H9 (cell line): ENCODE measurements at regions not wholly inside any gene's neighbourhood (a gene's known extent, or its start where the extent isn't known, plus 50 kb on each side); places are given as distances from the start of the nearest gene placed in this dataset.

Experiments used
- DNase-seq: peaks from one replicate; pipeline ENCODE4 v3.0.0-alpha.2; 2017
- H2AFZ ChIP-seq: one replicate; pipeline ENCODE4 v1.6.1; 2013; ENCODE audit warnings: mild to moderate bottlenecking, low read length, control low read depth, moderate library complexity
- H2AK5ac ChIP-seq: 2 replicates; pipeline ENCODE4 v1.6.1; 2013; ENCODE audit warnings: low read length, control low read depth, mixed read lengths; ENCODE audit not compliant: insufficient read length
- H2BK120ac ChIP-seq: one replicate; pipeline ENCODE4 v1.6.1; 2013; ENCODE audit warnings: low read depth, mild to moderate bottlenecking, low read length, control low read depth, inconsistent platforms; ENCODE audit not compliant: poor library complexity, severe bottlenecking
- H2BK12ac ChIP-seq: 2 replicates; pipeline ENCODE4 v1.6.1; 2013; ENCODE audit warnings: low read length, control low read depth, mixed read lengths, low read depth; ENCODE audit not compliant: insufficient read length
- H2BK15ac ChIP-seq: 2 replicates; pipeline ENCODE4 v1.6.1; 2013; ENCODE audit warnings: low read depth, low read length, control low read depth
- H2BK20ac ChIP-seq: one replicate; pipeline ENCODE4 v1.6.1; 2013; ENCODE audit warnings: low read depth, mild to moderate bottlenecking, low read length, control low read depth, inconsistent platforms; ENCODE audit not compliant: poor library complexity, severe bottlenecking
- H2BK5ac ChIP-seq: 2 replicates; pipeline ENCODE4 v1.6.1; 2013; ENCODE audit warnings: low read length, control low read depth, mixed read lengths; ENCODE audit not compliant: insufficient read length
- H3K14ac ChIP-seq: 2 replicates; pipeline ENCODE4 v1.6.1; 2013; ENCODE audit warnings: low read length, control low read depth; ENCODE audit not compliant: insufficient read depth
- H3K18ac ChIP-seq: 2 replicates; pipeline ENCODE4 v1.6.1; 2013; ENCODE audit warnings: low read depth, mild to moderate bottlenecking, mixed read lengths, low read length, control low read depth; ENCODE audit not compliant: insufficient read length
- H3K23ac ChIP-seq: 2 replicates; pipeline ENCODE4 v1.6.1; 2013; ENCODE audit warnings: low read length, control low read depth, mixed read lengths, low read depth; ENCODE audit not compliant: insufficient read length
- H3K23me2 ChIP-seq: 2 replicates; pipeline ENCODE4 v1.6.1; 2013; ENCODE audit warnings: low read depth, mild to moderate bottlenecking, mixed read lengths, low read length, control low read depth; ENCODE audit not compliant: insufficient read length, poor library complexity, severe bottlenecking
- H3K27ac ChIP-seq: 2 replicates; pipeline ENCODE4 v1.5.1; 2013; ENCODE audit warnings: low read length, control low read depth, mixed read lengths, low read depth; ENCODE audit not compliant: insufficient read length
- H3K27me3 ChIP-seq: 2 replicates; pipeline ENCODE4 v1.6.1; 2013; ENCODE audit warnings: low read length, control low read depth, inconsistent platforms; ENCODE audit not compliant: insufficient read depth
- H3K4ac ChIP-seq: 2 replicates; pipeline ENCODE4 v1.6.1; 2013; ENCODE audit warnings: low read depth, mild to moderate bottlenecking, control low read depth, inconsistent platforms, low read length, moderate library complexity
- H3K4me1 ChIP-seq: 2 replicates; pipeline ENCODE4 v1.6.1; 2013; ENCODE audit warnings: low read length, control low read depth, inconsistent platforms; ENCODE audit not compliant: insufficient read depth
- H3K4me2 ChIP-seq: 2 replicates; pipeline ENCODE4 v1.6.1; 2013; ENCODE audit warnings: low read length, control low read depth, mixed read lengths; ENCODE audit not compliant: insufficient read length, insufficient read depth
- H3K56ac ChIP-seq: 2 replicates; pipeline ENCODE4 v1.6.1; 2013; ENCODE audit warnings: low read depth, mild to moderate bottlenecking, mixed read lengths, low read length, control low read depth; ENCODE audit not compliant: insufficient read length
- H3K79me1 ChIP-seq: 2 replicates; pipeline ENCODE4 v1.6.1; 2013; ENCODE audit warnings: low read depth, mild to moderate bottlenecking, moderate library complexity, low read length, control low read depth, inconsistent platforms; ENCODE audit not compliant: insufficient read depth, poor library complexity, severe bottlenecking
- H3K79me2 ChIP-seq: 2 replicates; pipeline ENCODE4 v1.6.1; 2013; ENCODE audit warnings: low read length, control low read depth, inconsistent platforms; ENCODE audit not compliant: insufficient read depth
- H3K9ac ChIP-seq: 2 replicates; pipeline ENCODE4 v1.6.1; 2013; ENCODE audit warnings: low read length, control low read depth, mixed read lengths; ENCODE audit not compliant: insufficient read length; ENCODE audit errors: extremely low read depth
- H3K9me3 ChIP-seq: one replicate; pipeline ENCODE4 v1.6.1; 2013; ENCODE audit warnings: low read depth, low read length, inconsistent platforms; ENCODE audit not compliant: control insufficient read depth
- H3T11ph ChIP-seq: one replicate; pipeline ENCODE4 v1.6.1; 2013; ENCODE audit warnings: mild to moderate bottlenecking, low read length, control low read depth, inconsistent platforms
- H4K20me1 ChIP-seq: one replicate; pipeline ENCODE4 v1.6.1; 2013; ENCODE audit not compliant: control insufficient read depth, insufficient read length, insufficient read depth
- H4K5ac ChIP-seq: 2 replicates; pipeline ENCODE4 v1.6.1; 2013; ENCODE audit warnings: low read depth, mild to moderate bottlenecking, mixed read lengths, low read length, control low read depth; ENCODE audit not compliant: insufficient read length
- H4K8ac ChIP-seq: replicated peaks from 2 replicates; pipeline ENCODE4 v1.6.1; 2013; ENCODE audit warnings: low read length, control low read depth, mixed read lengths, low read depth; ENCODE audit not compliant: insufficient read length
- H4K91ac ChIP-seq: 2 replicates; pipeline ENCODE4 v1.6.1; 2013; ENCODE audit warnings: low read depth, mild to moderate bottlenecking, moderate library complexity, mixed read lengths, low read length, control low read depth; ENCODE audit not compliant: insufficient read length
- H3K27ac Mint-ChIP-seq, 3 experiments: 2 replicates in 2 of 3; 3 replicates in 1 of 3; pipeline ENCODE4 v1.8.0; 2020 to 2021; ENCODE audit warnings: mixed read lengths in 3 of 3, mild to moderate bottlenecking in 1 of 3, moderate library complexity in 1 of 3
- H3K27me3 Mint-ChIP-seq: 2 replicates; pipeline ENCODE4 v1.8.0; 2021; ENCODE audit warnings: low read depth, mild to moderate bottlenecking, moderate library complexity, mixed read lengths
- H3K36me3 Mint-ChIP-seq, 3 experiments: 2 replicates in 2 of 3; 3 replicates in 1 of 3; pipeline ENCODE4 v1.8.0; 2020 to 2021; ENCODE audit warnings: low read depth in 3 of 3, mixed read lengths in 3 of 3; ENCODE audit not compliant: insufficient read depth in 1 of 3
- H3K4me1 Mint-ChIP-seq, 2 experiments: 2 replicates each; pipeline ENCODE4 v1.8.0; 2020; ENCODE audit warnings: mixed read lengths in 2 of 2
- H3K4me3 Mint-ChIP-seq, 2 experiments: 2 replicates in 1 of 2; 3 replicates in 1 of 2; pipeline ENCODE4 v1.8.0; 2020 to 2021; ENCODE audit warnings: mild to moderate bottlenecking in 2 of 2, mixed read lengths in 2 of 2, moderate library complexity in 1 of 2
- H3K9me3 Mint-ChIP-seq, 2 experiments: 2 replicates in 1 of 2; 3 replicates in 1 of 2; pipeline ENCODE4 v1.8.0; 2020; ENCODE audit warnings: mild to moderate bottlenecking in 2 of 2, mixed read lengths in 2 of 2, moderate library complexity in 1 of 2
- WGBS: extraction: QIAGEN DNeasy Blood & Tissue Kit; methylation state at CpG from one replicate; pipeline ENCODE4 v1.1.7; 2013; ENCODE audit warnings: missing lambda C conversion rate, low lambda C conversion rate, mixed read lengths; ENCODE audit not compliant: insufficient read length; ENCODE audit errors: extremely low coverage; 5-methylcytosine and 5-hydroxymethylcytosine counted together
- TF ChIP-seq, protein P1 (sequence below): fragments of 200-600 bp; sonication (generic); conservative IDR thresholded peaks from 3 replicates; pipeline ENCODE4 v1.8.0; 2021; ENCODE audit warnings: antibody characterized with exemption, mild to moderate bottlenecking

GRCh38 chr12:111112311-111113098 lies 192.1 kb upstream of the MYL2 start:
- H2BK15ac ChIP-seq, result no peak overlapping the region
- TF ChIP-seq, protein P1, sequence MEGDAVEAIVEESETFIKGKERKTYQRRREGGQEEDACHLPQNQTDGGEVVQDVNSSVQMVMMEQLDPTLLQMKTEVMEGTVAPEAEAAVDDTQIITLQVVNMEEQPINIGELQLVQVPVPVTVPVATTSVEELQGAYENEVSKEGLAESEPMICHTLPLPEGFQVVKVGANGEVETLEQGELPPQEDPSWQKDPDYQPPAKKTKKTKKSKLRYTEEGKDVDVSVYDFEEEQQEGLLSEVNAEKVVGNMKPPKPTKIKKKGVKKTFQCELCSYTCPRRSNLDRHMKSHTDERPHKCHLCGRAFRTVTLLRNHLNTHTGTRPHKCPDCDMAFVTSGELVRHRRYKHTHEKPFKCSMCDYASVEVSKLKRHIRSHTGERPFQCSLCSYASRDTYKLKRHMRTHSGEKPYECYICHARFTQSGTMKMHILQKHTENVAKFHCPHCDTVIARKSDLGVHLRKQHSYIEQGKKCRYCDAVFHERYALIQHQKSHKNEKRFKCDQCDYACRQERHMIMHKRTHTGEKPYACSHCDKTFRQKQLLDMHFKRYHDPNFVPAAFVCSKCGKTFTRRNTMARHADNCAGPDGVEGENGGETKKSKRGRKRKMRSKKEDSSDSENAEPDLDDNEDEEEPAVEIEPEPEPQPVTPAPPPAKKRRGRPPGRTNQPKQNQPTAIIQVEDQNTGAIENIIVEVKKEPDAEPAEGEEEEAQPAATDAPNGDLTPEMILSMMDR, result no peak
- no CpG with 5 or more reads among the region's 14 CpGs for WGBS
- H3K27ac ChIP-seq, result no peak overlapping the region
- H3K27me3 ChIP-seq, result no peaks in the 10 kb centered on the region
- H4K91ac ChIP-seq, result no peak overlapping the region
- no peaks in the 10 kb centered on the region for H3K79me2 ChIP-seq
- H3T11ph ChIP-seq, result no peak overlapping the region
- H3K4ac ChIP-seq, result no peak overlapping the region
- no peak overlapping the region for H3K9ac ChIP-seq
- H2AFZ ChIP-seq, result no peak overlapping the region
- no peak overlapping the region for H4K8ac ChIP-seq
- H3K4me1 ChIP-seq, result no peaks in the 10 kb centered on the region
- DNase-seq, result no peak
- no peak overlapping the region for H2BK120ac ChIP-seq
- H3K9me3 ChIP-seq, result no peaks in the 10 kb centered on the region
- H3K27ac Mint-ChIP-seq, result no peak overlapping the region
- no peak overlapping the region for H3K14ac ChIP-seq
- H3K18ac ChIP-seq, result no peak overlapping the region
- H3K27me3 Mint-ChIP-seq, result no peaks in the 10 kb centered on the region
- no peak overlapping the region for H3K23ac ChIP-seq
- H3K79me1 ChIP-seq, result no peaks in the 10 kb centered on the region
- H2AK5ac ChIP-seq, result no peak overlapping the region
- H3K36me3 Mint-ChIP-seq, result peaks cover 0 to 22% (median 3%) of the 10 kb centered on the region in 3 experiments; a peak in 2 of 7 replicates
- no peaks in the 10 kb centered on the region for H4K20me1 ChIP-seq
- no peak overlapping the region for H3K56ac ChIP-seq
- no peak overlapping the region for H3K4me2 ChIP-seq
- H2BK20ac ChIP-seq, result no peak overlapping the region
- no peaks in the 10 kb centered on the region; a peak in 1 of 5 replicates for H3K9me3 Mint-ChIP-seq
- no peak overlapping the region for H4K5ac ChIP-seq
- H2BK12ac ChIP-seq, result no peak overlapping the region
- no peaks in the 10 kb centered on the region for H3K23me2 ChIP-seq
- H2BK5ac ChIP-seq, result no peak overlapping the region
- H3K4me3 Mint-ChIP-seq, result no peak overlapping the region
- peaks cover 10 to 19% of the 10 kb centered on the region in 2 experiments for H3K4me1 Mint-ChIP-seq
